Fibroblast of lung (primary cell): ENCODE measurements at regions not wholly inside any gene's neighbourhood (a gene's known extent, or its start where the extent isn't known, plus 50 kb on each side); places are given as distances from the start of the nearest gene placed in this dataset.

Source experiments
- DNase-seq, 2 donors: peaks; one replicate each; pipeline versions ENCODE4 v3.0.0 to v3.0.0-alpha.2; 2010; ENCODE audit warnings: low read depth in 2 of 2
- H2AFZ ChIP-seq: 2 replicates; pipeline ENCODE4 v1.5.1; 2012; ENCODE audit warnings: low read length, control low read depth, inconsistent platforms
- H3K27ac ChIP-seq: 2 replicates; pipeline ENCODE4 v1.5.1; 2011; ENCODE audit warnings: low read length, control low read depth; ENCODE audit not compliant: insufficient read depth
- H3K27me3 ChIP-seq: 2 replicates; pipeline ENCODE4 v1.5.1; 2011; ENCODE audit warnings: mild to moderate bottlenecking, low read length; ENCODE audit not compliant: control insufficient read depth, insufficient read depth
- H3K36me3 ChIP-seq: 2 replicates; pipeline ENCODE4 v1.5.1; 2011; ENCODE audit warnings: low read length; ENCODE audit not compliant: control insufficient read depth, insufficient read depth
- H3K4me1 ChIP-seq: 2 replicates; pipeline ENCODE4 v1.5.1; 2011; ENCODE audit warnings: low read length; ENCODE audit not compliant: control insufficient read depth, insufficient read depth; ENCODE audit errors: extremely low read depth
- H3K4me2 ChIP-seq: 2 replicates; pipeline ENCODE4 v1.5.1; 2011; ENCODE audit warnings: low read length, control low read depth; ENCODE audit not compliant: insufficient read depth; ENCODE audit errors: extremely low read depth
- H3K4me3 ChIP-seq, 4 experiments: fragments of 200-600 bp in 1 of 4; sonication (generic) in 1 of 4; replicated peaks in 1 of 4; 2 replicates each; pipeline ENCODE4 v1.5.1; 2011 to 2016; ENCODE audit warnings: low read length in 4 of 4, low read depth in 3 of 4, mild to moderate bottlenecking in 3 of 4, control low read depth in 2 of 4, inconsistent platforms in 1 of 4, mixed read lengths in 1 of 4; ENCODE audit not compliant: insufficient read depth in 1 of 4; ENCODE audit errors: control extremely low read depth in 1 of 4
- H3K79me2 ChIP-seq: 2 replicates; pipeline ENCODE4 v1.5.1; 2012; ENCODE audit warnings: mild to moderate bottlenecking, low read length, inconsistent platforms; ENCODE audit not compliant: control insufficient read depth, insufficient read depth
- H3K9ac ChIP-seq: 2 replicates; pipeline ENCODE4 v1.5.1; 2011; ENCODE audit warnings: mild to moderate bottlenecking, low read length, control low read depth; ENCODE audit not compliant: insufficient read depth
- H3K9me3 ChIP-seq: 2 replicates; pipeline ENCODE4 v1.5.1; 2012; ENCODE audit warnings: low read depth, low read length; ENCODE audit not compliant: control insufficient read depth, insufficient read depth
- H4K20me1 ChIP-seq: 2 replicates; pipeline ENCODE4 v1.5.1; 2011; ENCODE audit warnings: low read length; ENCODE audit not compliant: control insufficient read depth, insufficient read depth; ENCODE audit errors: extremely low read depth
- CTCF ChIP-seq, 2 donors: IDR thresholded peaks in 1 of 2; conservative IDR thresholded peaks in 1 of 2; 1 replicate in 1 of 2; 2 replicates in 1 of 2; pipeline ENCODE4 v1.5.1; 2011 to 2012; ENCODE audit warnings: low read length in 2 of 2, control low read depth in 1 of 2, inconsistent platforms in 1 of 2, low read depth in 1 of 2, mild to moderate bottlenecking in 1 of 2
- EZH2 ChIP-seq: IDR thresholded peaks from 2 replicates; pipeline ENCODE4 v1.5.1; 2012; ENCODE audit warnings: low read length, control low read depth, mild to moderate bottlenecking; ENCODE audit errors: missing control alignments

- Histone ChIP-seq H3K27me3 (no peaks in the 10 kb centered on the region), H3K36me3 (no peaks in the 10 kb centered on the region), H2AFZ (no peak overlapping the region), H3K9me3 (no peaks in the 10 kb centered on the region), H3K4me1 (no peaks in the 10 kb centered on the region), H3K9ac (no peak overlapping the region), H3K4me3 (no peak overlapping the region), H4K20me1 (no peaks in the 10 kb centered on the region), H3K79me2 (no peaks in the 10 kb centered on the region), H3K27ac (no peak overlapping the region), H3K4me2 (no peak overlapping the region)
- no peak for TF ChIP-seq EZH2
- no peak for TF ChIP-seq CTCF (conservative IDR thresholded peaks at IDR 0.05 in 1 of 2, IDR thresholded peaks at IDR 0.05 in 1 of 2; ENCODE audit: low read depth in 1 of 2, low read length in 2 of 2)
- DNase-seq, result no peak
Observed at GRCh38 chr22:49507607-49508292, 319.9 kb downstream of the BRD1 start.

- DNase-seq, result no peak
- Histone ChIP-seq H2AFZ (no peak overlapping the region), H3K4me1 (no peaks in the 10 kb centered on the region), H3K27ac (no peak overlapping the region), H3K36me3 (no peaks in the 10 kb centered on the region), H3K4me3 (no peak overlapping the region), H4K20me1 (no peaks in the 10 kb centered on the region), H3K4me2 (no peak overlapping the region), H3K79me2 (no peaks in the 10 kb centered on the region), H3K9me3 (no peaks in the 10 kb centered on the region), H3K27me3 (no peaks in the 10 kb centered on the region), H3K9ac (no peak overlapping the region)
- TF ChIP-seq CTCF (conservative IDR thresholded peaks at IDR 0.05 in 1 of 2, IDR thresholded peaks at IDR 0.05 in 1 of 2; ENCODE audit: low read depth in 1 of 2, low read length in 2 of 2) (no peak), EZH2 (no peak)
Observed at GRCh38 chr22:49506010-49506400, 321.7 kb downstream of the BRD1 start.

GRCh38 chr22:49505337-49506009 is 322.2 kb downstream of the BRD1 start:
- Histone ChIP-seq H3K36me3 (no peaks in the 10 kb centered on the region), H3K9me3 (no peaks in the 10 kb centered on the region), H3K27me3 (no peaks in the 10 kb centered on the region), H3K9ac (no peak overlapping the region), H3K4me1 (no peaks in the 10 kb centered on the region), H3K4me2 (no peak overlapping the region), H4K20me1 (no peaks in the 10 kb centered on the region), H3K79me2 (no peaks in the 10 kb centered on the region), H3K4me3 (no peak overlapping the region), H2AFZ (no peak overlapping the region), H3K27ac (no peak overlapping the region)
- no peak for TF ChIP-seq EZH2
- TF ChIP-seq CTCF (conservative IDR thresholded peaks at IDR 0.05 in 1 of 2, IDR thresholded peaks at IDR 0.05 in 1 of 2; ENCODE audit: low read depth in 1 of 2, low read length in 2 of 2), result no peak
- no peak for DNase-seq
